IMR-90 (cell line): ENCODE measurements at regions not wholly inside any gene's neighbourhood (a gene's known extent, or its start where the extent isn't known, plus 50 kb on each side); places are given as distances from the start of the nearest gene placed in this dataset.

Source experiments
- ATAC-seq: fragments of 200-7000 bp; cut with Tn5 transposase; 2 replicates; pipeline ENCODE4 v1.9.1; 2020; ENCODE audit warnings: low read depth, mild to moderate bottlenecking, moderate library complexity
- BruUV-seq: library from RNA; stranded (reverse); fragments of 400-500 nt; replicated peaks from 2 replicates; lab custom pipeline; 2021; lab: Mats Ljungman, UMichigan
- CTCF ChIA-PET: fragments of 300-600 bp; formaldehyde crosslinking; extraction: SDS; loops from one replicate; lab custom pipeline; 2021; ENCODE audit warnings: antibody characterized with exemption; lab: Yijun Ruan, JAX
- POLR2A ChIA-PET: fragments of 300-600 bp; sonication (Branson Sonifier 250); formaldehyde crosslinking; loops from one replicate; lab custom pipeline; 2022; ENCODE audit warnings: antibody characterized with exemption; ENCODE audit not compliant: unreplicated experiment; lab: Charles Lee
- DNase-seq: peaks from one replicate; pipeline ENCODE4 v3.0.0; 2013
- H2AFZ ChIP-seq: replicated peaks from 2 replicates; pipeline ENCODE3; 2013; ENCODE audit warnings: low read length, mild to moderate bottlenecking; ENCODE audit not compliant: poor library complexity
- H2AK5ac ChIP-seq: 2 replicates; pipeline ENCODE4 v1.6.1; 2013; ENCODE audit warnings: low read depth, low read length, inconsistent platforms
- H2AK9ac ChIP-seq: replicated peaks from 2 replicates; pipeline ENCODE3; 2013; ENCODE audit warnings: mild to moderate bottlenecking, low read depth, low read length, moderate library complexity; ENCODE audit not compliant: poor library complexity
- H2BK120ac ChIP-seq: 2 replicates; pipeline ENCODE4 v1.6.1; 2013; ENCODE audit warnings: low read depth, low read length, inconsistent platforms
- H2BK15ac ChIP-seq: 3 replicates; pipeline ENCODE4 v1.6.1; 2013; ENCODE audit warnings: low read depth, low read length, inconsistent platforms
- H2BK20ac ChIP-seq: 2 replicates; pipeline ENCODE4 v1.6.1; 2013; ENCODE audit warnings: low read depth, mild to moderate bottlenecking, inconsistent platforms, low read length, moderate library complexity
- H2BK5ac ChIP-seq: 2 replicates; pipeline ENCODE4 v1.6.1; 2013; ENCODE audit warnings: mild to moderate bottlenecking, low read depth, low read length, inconsistent platforms; ENCODE audit not compliant: poor library complexity, severe bottlenecking
- H3K14ac ChIP-seq: replicated peaks from 2 replicates; pipeline ENCODE4 v1.6.1; 2013; ENCODE audit warnings: low read depth, low read length, inconsistent platforms
- H3K18ac ChIP-seq: 2 replicates; pipeline ENCODE4 v1.6.1; 2013; ENCODE audit warnings: low read depth, low read length, control low read depth
- H3K23ac ChIP-seq: 2 replicates; pipeline ENCODE4 v1.6.1; 2013; ENCODE audit warnings: low read depth, low read length, inconsistent platforms
- H3K27ac ChIP-seq: 2 replicates; pipeline ENCODE4 v1.5.1; 2013; ENCODE audit warnings: mild to moderate bottlenecking, control low read depth, low read length; ENCODE audit not compliant: insufficient read depth
- H3K27me3 ChIP-seq: 2 replicates; pipeline ENCODE4 v1.6.1; 2013; ENCODE audit warnings: low read length; ENCODE audit not compliant: control insufficient read depth, insufficient read depth
- H3K36me3 ChIP-seq: 2 replicates; pipeline ENCODE4 v1.6.1; 2013; ENCODE audit warnings: low read length, mixed read lengths; ENCODE audit not compliant: control insufficient read depth, insufficient read depth
- H3K4ac ChIP-seq: 2 replicates; pipeline ENCODE4 v1.6.1; 2013; ENCODE audit warnings: low read depth, low read length, inconsistent platforms
- H3K4me1 ChIP-seq: 2 replicates; pipeline ENCODE4 v1.6.1; 2013; ENCODE audit warnings: low read length, mixed read lengths; ENCODE audit not compliant: control insufficient read depth, insufficient read depth
- H3K4me2 ChIP-seq: 2 replicates; pipeline ENCODE4 v1.6.1; 2013; ENCODE audit warnings: low read depth, mild to moderate bottlenecking, control low read depth, low read length, moderate library complexity
- H3K4me3 ChIP-seq: 2 replicates; pipeline ENCODE4 v1.5.1; 2013; ENCODE audit warnings: low read depth, mild to moderate bottlenecking, control low read depth, low read length, moderate library complexity; ENCODE audit not compliant: insufficient read depth
- H3K56ac ChIP-seq: 2 replicates; pipeline ENCODE4 v1.6.1; 2013; ENCODE audit warnings: low read length, inconsistent platforms; ENCODE audit not compliant: insufficient read depth; ENCODE audit errors: extremely low read depth
- H3K79me1 ChIP-seq, 2 experiments: 2 replicates each; pipeline ENCODE4 v1.6.1; 2013; ENCODE audit warnings: low read length in 2 of 2, inconsistent platforms in 1 of 2, low read depth in 1 of 2
- H3K9ac ChIP-seq: 2 replicates; pipeline ENCODE4 v1.6.1; 2013; ENCODE audit warnings: low read depth, low read length, control low read depth
- H3K9me1 ChIP-seq: 2 replicates; pipeline ENCODE4 v1.6.1; 2013; ENCODE audit warnings: low read length, inconsistent platforms; ENCODE audit not compliant: insufficient read depth
- H3K9me3 ChIP-seq: 2 replicates; pipeline ENCODE4 v1.6.1; 2013; ENCODE audit warnings: low read length; ENCODE audit not compliant: control insufficient read depth, insufficient read depth
- H4K20me1 ChIP-seq: 2 replicates; pipeline ENCODE4 v1.6.1; 2013; ENCODE audit warnings: low read length, inconsistent platforms; ENCODE audit not compliant: insufficient read depth
- H4K5ac ChIP-seq: 2 replicates; pipeline ENCODE4 v1.6.1; 2013; ENCODE audit warnings: mild to moderate bottlenecking, low read depth, low read length, control low read depth
- H4K8ac ChIP-seq, 2 experiments: 2 replicates each; pipeline ENCODE4 v1.6.1; 2013; ENCODE audit warnings: low read depth in 2 of 2, low read length in 2 of 2, control low read depth in 1 of 2, inconsistent platforms in 1 of 2
- H4K91ac ChIP-seq: 2 replicates; pipeline ENCODE4 v1.6.1; 2013; ENCODE audit warnings: low read depth, low read length, inconsistent platforms; ENCODE audit not compliant: insufficient read depth
- BHLHE40 ChIP-seq: fragments of 150-350 bp; IDR thresholded peaks from 2 replicates; pipeline ENCODE4 v1.6.1; 2016; ENCODE audit warnings: mild to moderate bottlenecking, low read depth, low read length
- CEBPB ChIP-seq: IDR thresholded peaks from 2 replicates; pipeline ENCODE4 v1.6.1; 2012; ENCODE audit warnings: low read depth, low read length, improper control_type of control experiment
- CHD1 ChIP-seq: IDR thresholded peaks from 2 replicates; pipeline ENCODE4 v1.6.1; 2012; ENCODE audit warnings: low read depth, low read length, improper control_type of control experiment
- CTCF ChIP-seq: conservative IDR thresholded peaks from 2 replicates; pipeline ENCODE4 v1.5.1; 2012; ENCODE audit warnings: mild to moderate bottlenecking, low read depth, low read length, improper control_type of control experiment
- ELK1 ChIP-seq: fragments of 150-350 bp; IDR thresholded peaks from 2 replicates; pipeline ENCODE4 v1.6.1; 2016; ENCODE audit warnings: low read depth, mild to moderate bottlenecking, low read length, moderate library complexity, borderline replicate concordance
- FOS ChIP-seq: fragments of 150-350 bp; IDR thresholded peaks from 2 replicates; pipeline ENCODE4 v1.6.1; 2016; ENCODE audit warnings: low read depth, low read length
- MAFK ChIP-seq: IDR thresholded peaks from 2 replicates; pipeline ENCODE4 v1.6.1; 2012; ENCODE audit warnings: low read depth, low read length, improper control_type of control experiment
- MAZ ChIP-seq: IDR thresholded peaks from 2 replicates; pipeline ENCODE4 v1.6.1; 2012; ENCODE audit warnings: low read depth, mild to moderate bottlenecking, low read length, improper control_type of control experiment, moderate library complexity, borderline replicate concordance
- MXI1 ChIP-seq: IDR thresholded peaks from 2 replicates; pipeline ENCODE4 v1.6.1; 2012; ENCODE audit warnings: low read depth, mild to moderate bottlenecking, low read length, moderate library complexity, borderline replicate concordance
- NFE2L2 ChIP-seq: fragments of 150-350 bp; IDR thresholded peaks from 2 replicates; pipeline ENCODE4 v1.6.1; 2016; ENCODE audit warnings: low read depth, mild to moderate bottlenecking, low read length
- POLR2A ChIP-seq: IDR thresholded peaks from 2 replicates; pipeline ENCODE4 v1.6.1; 2012; ENCODE audit warnings: mild to moderate bottlenecking, low read depth, low read length
- RAD21 ChIP-seq: IDR thresholded peaks from 2 replicates; pipeline ENCODE4 v1.6.1; 2012; ENCODE audit warnings: low read length, improper control_type of control experiment
- RCOR1 ChIP-seq: IDR thresholded peaks from 2 replicates; pipeline ENCODE4 v1.6.1; 2012; ENCODE audit warnings: mild to moderate bottlenecking, low read length, improper control_type of control experiment; ENCODE audit not compliant: insufficient replicate concordance
- RFX5 ChIP-seq: IDR thresholded peaks from 2 replicates; pipeline ENCODE4 v1.8.0; 2012; ENCODE audit warnings: low read depth, mild to moderate bottlenecking, low read length, moderate library complexity
- SMC3 ChIP-seq: fragments of 150-350 bp; IDR thresholded peaks from 2 replicates; pipeline ENCODE4 v1.6.1; 2016; ENCODE audit warnings: low read depth, mild to moderate bottlenecking, antibody characterized with exemption, low read length, moderate library complexity
- USF2 ChIP-seq: fragments of 150-350 bp; IDR thresholded peaks from 2 replicates; pipeline ENCODE4 v1.6.1; 2017; ENCODE audit warnings: mild to moderate bottlenecking, antibody characterized with exemption, low read length, low read depth
- WGBS, 2 experiments: methylation state at CpG; one replicate each; pipeline versions ENCODE4 v1.1.5 to v1.1.7; 2013; ENCODE audit warnings: missing lambda C conversion rate in 2 of 2; ENCODE audit not compliant: insufficient read length in 1 of 2; ENCODE audit errors: extremely low coverage in 2 of 2; 5-methylcytosine and 5-hydroxymethylcytosine counted together
- dilution Hi-C: fragments of 300-500 bp; cut with HindIII; formaldehyde crosslinking; loops from one replicate; pipeline ENCODE4 v1.14.3; 2018; ENCODE audit warnings: low sequenced_read_pairs; ENCODE audit not compliant: unreplicated experiment
- in situ Hi-C: fragments of 300-500 bp; cut with MboI; formaldehyde crosslinking; loops from 3 replicates; pipeline ENCODE4 v1.14.3; 2019; ENCODE audit warnings: low sequenced_read_pairs, inconsistent platforms, mixed read lengths
- intact Hi-C: fragments of 100-400 bp; cut with micrococcal nuclease; formaldehyde crosslinking; loops from 2 replicates; pipeline ENCODE4 v1.10.0; 2022

DNA sequence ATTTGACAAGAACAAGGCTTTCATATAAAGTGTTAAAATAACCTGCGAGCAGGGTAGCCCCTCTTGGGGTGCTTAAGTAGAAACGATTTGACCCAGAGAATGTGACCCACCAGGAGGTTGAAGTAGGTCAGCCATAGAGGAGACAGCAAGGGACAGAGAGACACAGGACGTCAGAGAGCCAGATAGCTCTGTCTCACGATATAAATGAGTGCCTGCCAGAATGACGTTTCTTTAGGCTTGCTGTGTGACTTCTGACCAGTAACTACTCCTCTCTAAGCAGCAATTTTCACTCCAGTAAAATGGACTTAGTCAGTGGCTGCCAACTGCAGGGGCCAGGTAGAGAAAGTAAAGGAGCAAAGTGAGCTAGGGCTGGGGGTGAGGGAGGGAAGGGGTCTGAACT, 473.0 kb upstream of the C16orf82 start:
- no peak overlapping the region for H2BK120ac ChIP-seq
- H4K91ac ChIP-seq = no peak overlapping the region
- H3K56ac ChIP-seq = no peak overlapping the region
- H3K9me1 ChIP-seq = no peaks in the 10 kb centered on the region
- no peak overlapping the region for H3K23ac ChIP-seq
- no peak overlapping the region for H2BK15ac ChIP-seq
- DNase-seq = no peak
- POLR2A ChIA-PET = no interaction called here
- dilution Hi-C loops = no loop called here
- BruUV-seq = no TSS peak
- H4K5ac ChIP-seq = no peak overlapping the region
- no peak overlapping the region for H2BK20ac ChIP-seq
- H3K4me2 ChIP-seq = no peak overlapping the region
- intact Hi-C loops = no loop called here
- H3K27me3 ChIP-seq = no peaks in the 10 kb centered on the region
- CTCF ChIA-PET = no interaction called here
- no peak overlapping the region for H3K18ac ChIP-seq
- H2AK5ac ChIP-seq = no peak overlapping the region
- no peak overlapping the region for H2AK9ac ChIP-seq
- H3K79me1 ChIP-seq = no peaks in the 10 kb centered on the region
- H2AFZ ChIP-seq = no peak overlapping the region
- in situ Hi-C loops = no loop called here
- no peak overlapping the region for H3K14ac ChIP-seq
- no peak overlapping the region for H4K8ac ChIP-seq
- no peak for ATAC-seq
- no peaks in the 10 kb centered on the region for H3K9me3 ChIP-seq
- no peak overlapping the region for H2BK5ac ChIP-seq
- no peak overlapping the region for H3K4ac ChIP-seq
- H3K4me3 ChIP-seq = no peak overlapping the region
- no CpG with 5 or more reads among the region's 5 CpGs for WGBS, 2 experiments
- H3K4me1 ChIP-seq = no peaks in the 10 kb centered on the region
- no peak overlapping the region for H3K27ac ChIP-seq
- no peaks in the 10 kb centered on the region for H4K20me1 ChIP-seq
- no peak overlapping the region for H3K9ac ChIP-seq
- TF ChIP-seq SMC3 (no peak), RFX5 (no peak), ELK1 (no peak), NFE2L2 (no peak), POLR2A (no peak), BHLHE40 (no peak), MAZ (no peak), CTCF (no peak), CHD1 (no peak), FOS (no peak), USF2 (no peak), MAFK (no peak), RCOR1 (no peak), RAD21 (no peak), MXI1 (no peak), CEBPB (no peak)
- H3K36me3 ChIP-seq = no peaks in the 10 kb centered on the region
